ENCODE measurements at regions not wholly inside any gene's neighbourhood (a gene's known extent, or its start where the extent isn't known, plus 50 kb on each side); places are given as distances from the start of the nearest gene placed in this dataset.
A peak's percentile ranks its signal among the peaks of the same experiment; 100 is the strongest.
"Not testable (repeated sequence)": the region's sequence is repeated elsewhere in the genome, so short reads cannot be mapped to it uniquely, and the experiment has no call there.

DNA sequence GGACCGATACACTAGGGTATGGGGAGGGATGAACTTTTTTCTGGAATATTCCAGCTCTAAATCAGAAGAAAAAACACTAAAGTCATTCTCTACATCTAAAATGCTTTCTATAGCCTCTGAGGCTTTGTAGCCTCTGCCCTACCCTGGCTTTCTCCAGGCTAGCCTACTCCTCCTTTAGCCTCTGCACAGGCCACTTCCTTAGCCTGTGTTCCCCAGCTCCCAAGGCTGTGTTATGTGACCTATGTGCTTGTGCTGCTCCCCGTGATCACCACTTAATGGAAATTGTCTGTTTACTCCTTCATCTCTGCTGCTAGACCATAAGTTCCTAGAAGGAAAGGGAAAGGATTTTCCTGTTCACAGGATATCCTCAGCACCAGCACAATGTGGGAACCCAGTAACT is 92.8 kb downstream of the SEC16B start:
- Mint-ChIP-seq H3K27ac (ENCODE audit: unreplicated experiment) (peak overlapping the region; percentile 82), H3K9me3 (ENCODE audit: unreplicated experiment) (no peaks in the 10 kb centered on the region), H3K36me3 (ENCODE audit: low read depth, unreplicated experiment) (no peaks in the 10 kb centered on the region), H3K27me3 (ENCODE audit: unreplicated experiment) (peaks cover 3% of the 10 kb centered on the region), H3K4me1 (ENCODE audit: unreplicated experiment) (peaks cover 13% of the 10 kb centered on the region), H3K4me3 (ENCODE audit: unreplicated experiment) (no peak overlapping the region)
- TF ChIP-seq, protein P1, sequence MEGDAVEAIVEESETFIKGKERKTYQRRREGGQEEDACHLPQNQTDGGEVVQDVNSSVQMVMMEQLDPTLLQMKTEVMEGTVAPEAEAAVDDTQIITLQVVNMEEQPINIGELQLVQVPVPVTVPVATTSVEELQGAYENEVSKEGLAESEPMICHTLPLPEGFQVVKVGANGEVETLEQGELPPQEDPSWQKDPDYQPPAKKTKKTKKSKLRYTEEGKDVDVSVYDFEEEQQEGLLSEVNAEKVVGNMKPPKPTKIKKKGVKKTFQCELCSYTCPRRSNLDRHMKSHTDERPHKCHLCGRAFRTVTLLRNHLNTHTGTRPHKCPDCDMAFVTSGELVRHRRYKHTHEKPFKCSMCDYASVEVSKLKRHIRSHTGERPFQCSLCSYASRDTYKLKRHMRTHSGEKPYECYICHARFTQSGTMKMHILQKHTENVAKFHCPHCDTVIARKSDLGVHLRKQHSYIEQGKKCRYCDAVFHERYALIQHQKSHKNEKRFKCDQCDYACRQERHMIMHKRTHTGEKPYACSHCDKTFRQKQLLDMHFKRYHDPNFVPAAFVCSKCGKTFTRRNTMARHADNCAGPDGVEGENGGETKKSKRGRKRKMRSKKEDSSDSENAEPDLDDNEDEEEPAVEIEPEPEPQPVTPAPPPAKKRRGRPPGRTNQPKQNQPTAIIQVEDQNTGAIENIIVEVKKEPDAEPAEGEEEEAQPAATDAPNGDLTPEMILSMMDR (IDR thresholded peaks at IDR 0.05; ENCODE audit: unreplicated experiment): no peak
- no peak for DNase-seq (ENCODE audit: low spot score)

DNA sequence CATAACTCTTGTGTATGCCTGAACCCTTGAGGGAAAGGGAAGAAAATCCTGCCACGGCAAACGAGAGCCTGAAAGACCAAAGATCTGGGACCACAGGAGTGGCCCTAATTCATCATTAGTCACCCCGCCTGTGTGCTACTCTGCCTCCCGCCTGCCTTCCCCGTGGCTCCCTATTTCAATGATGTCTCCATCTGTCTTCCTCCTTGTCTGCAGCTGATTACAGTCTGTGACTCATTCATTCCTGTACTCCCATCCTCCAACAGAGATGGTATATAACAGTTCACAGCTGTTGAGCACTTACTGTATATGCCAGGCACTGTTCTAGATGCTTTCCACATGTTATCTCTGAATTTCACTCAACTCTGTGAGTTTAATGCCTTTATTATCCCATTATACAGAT is 96.6 kb downstream of the SEC16B start:
- peaks cover 8% of the 10 kb centered on the region for H3K4me1 Mint-ChIP-seq (ENCODE audit: unreplicated experiment)
- DNase-seq (ENCODE audit: low spot score): no peak
- no peak overlapping the region for H3K27ac Mint-ChIP-seq (ENCODE audit: unreplicated experiment)
- TF ChIP-seq, protein P1 (IDR thresholded peaks at IDR 0.05; ENCODE audit: unreplicated experiment): no peak
- no peaks in the 10 kb centered on the region for H3K36me3 Mint-ChIP-seq (ENCODE audit: low read depth, unreplicated experiment)
- H3K27me3 Mint-ChIP-seq (ENCODE audit: unreplicated experiment): no peaks in the 10 kb centered on the region
- H3K4me3 Mint-ChIP-seq (ENCODE audit: unreplicated experiment): no peak overlapping the region
- H3K9me3 Mint-ChIP-seq (ENCODE audit: unreplicated experiment): no peaks in the 10 kb centered on the region

DNA sequence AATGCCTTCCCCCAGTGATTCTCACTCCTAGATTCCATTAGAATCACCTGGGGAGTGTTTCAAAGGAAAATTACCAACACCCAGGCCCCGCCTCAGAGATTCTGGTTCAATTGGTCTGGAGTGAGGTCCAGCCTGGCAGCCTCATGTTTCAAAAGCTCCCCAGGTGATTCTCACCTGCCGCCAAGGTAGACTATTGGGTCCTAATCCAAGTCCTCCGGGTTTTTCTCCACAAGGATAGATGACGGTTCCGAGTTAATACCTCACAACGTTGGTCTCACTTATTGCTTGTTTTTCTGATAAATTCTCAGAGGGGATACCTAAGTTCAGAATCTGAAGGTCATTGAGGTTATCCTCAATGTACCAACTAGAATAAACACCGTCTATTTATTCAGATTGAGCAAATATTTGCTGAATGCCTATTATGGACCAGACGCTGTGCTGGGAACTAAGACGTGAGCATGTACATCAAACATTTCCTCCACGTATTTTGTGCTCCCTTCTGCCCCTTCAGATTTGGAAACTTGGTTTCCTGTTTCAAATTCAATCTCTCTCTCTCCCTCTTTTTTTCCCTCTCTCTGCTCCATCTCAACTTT is 97.5 kb downstream of the SEC16B start:
- TF ChIP-seq, protein P1 (IDR thresholded peaks at IDR 0.05; ENCODE audit: unreplicated experiment): no peak
- H3K4me1 Mint-ChIP-seq (ENCODE audit: unreplicated experiment): peaks cover 7% of the 10 kb centered on the region
- H3K27me3 Mint-ChIP-seq (ENCODE audit: unreplicated experiment): no peaks in the 10 kb centered on the region
- no peak overlapping the region for H3K27ac Mint-ChIP-seq (ENCODE audit: unreplicated experiment)
- no peaks in the 10 kb centered on the region for H3K36me3 Mint-ChIP-seq (ENCODE audit: low read depth, unreplicated experiment)
- DNase-seq (ENCODE audit: low spot score): no peak
- no peaks in the 10 kb centered on the region for H3K9me3 Mint-ChIP-seq (ENCODE audit: unreplicated experiment)
- no peak overlapping the region for H3K4me3 Mint-ChIP-seq (ENCODE audit: unreplicated experiment)

DNA sequence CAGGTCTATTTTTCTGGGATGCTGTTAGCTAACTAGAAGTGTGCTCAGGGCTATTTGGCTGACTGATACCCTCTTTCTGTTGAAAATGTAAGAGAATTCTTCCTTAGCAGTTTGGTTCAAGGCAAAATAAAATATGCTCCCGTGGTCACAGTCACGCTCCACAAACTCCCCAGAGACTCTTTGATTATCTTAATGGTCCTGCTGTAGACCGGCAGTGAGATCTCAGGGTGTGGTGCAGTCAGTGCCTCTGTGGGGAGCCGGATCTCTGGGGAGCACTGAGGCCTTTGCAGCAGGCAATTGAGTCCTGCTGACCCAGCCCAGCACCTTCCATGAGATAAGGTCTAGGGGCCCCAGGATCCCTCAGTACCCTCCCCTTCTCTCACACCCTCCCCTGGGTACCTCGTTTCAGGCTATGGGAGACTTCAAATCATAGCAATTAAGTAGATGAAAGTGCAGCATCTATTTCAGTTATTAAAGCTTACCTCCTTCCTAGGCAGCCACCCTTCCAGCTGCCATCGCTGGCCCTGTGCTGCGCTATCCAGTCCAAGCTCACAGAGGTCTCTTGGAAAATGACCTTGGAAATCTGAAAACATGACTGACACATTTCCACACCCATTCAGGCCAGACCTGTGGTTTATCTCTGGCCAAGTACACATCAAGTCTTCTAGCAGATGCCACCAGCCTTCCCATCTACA is 98.1 kb downstream of the SEC16B start:
- no peaks in the 10 kb centered on the region for H3K9me3 Mint-ChIP-seq (ENCODE audit: unreplicated experiment)
- H3K27me3 Mint-ChIP-seq (ENCODE audit: unreplicated experiment): no peaks in the 10 kb centered on the region
- H3K4me1 Mint-ChIP-seq (ENCODE audit: unreplicated experiment): peaks cover under 1% of the 10 kb centered on the region
- TF ChIP-seq, protein P1 (IDR thresholded peaks at IDR 0.05; ENCODE audit: unreplicated experiment): no peak
- no peaks in the 10 kb centered on the region for H3K36me3 Mint-ChIP-seq (ENCODE audit: low read depth, unreplicated experiment)
- DNase-seq (ENCODE audit: low spot score): no peak
- no peak overlapping the region for H3K4me3 Mint-ChIP-seq (ENCODE audit: unreplicated experiment)
- H3K27ac Mint-ChIP-seq (ENCODE audit: unreplicated experiment): no peak overlapping the region

- DNase-seq (ENCODE audit: low spot score): no peak
- Mint-ChIP-seq H3K4me3 (ENCODE audit: unreplicated experiment) (no peak overlapping the region), H3K36me3 (ENCODE audit: low read depth, unreplicated experiment) (no peaks in the 10 kb centered on the region), H3K27me3 (ENCODE audit: unreplicated experiment) (no peaks in the 10 kb centered on the region), H3K4me1 (ENCODE audit: unreplicated experiment) (no peaks in the 10 kb centered on the region), H3K9me3 (ENCODE audit: unreplicated experiment) (no peaks in the 10 kb centered on the region), H3K27ac (ENCODE audit: unreplicated experiment) (no peak overlapping the region)
- TF ChIP-seq, protein P1 (IDR thresholded peaks at IDR 0.05; ENCODE audit: unreplicated experiment): no peak
Observed at GRCh38 chr1:177869586-177869985, 100.3 kb downstream of the SEC16B start.

DNA sequence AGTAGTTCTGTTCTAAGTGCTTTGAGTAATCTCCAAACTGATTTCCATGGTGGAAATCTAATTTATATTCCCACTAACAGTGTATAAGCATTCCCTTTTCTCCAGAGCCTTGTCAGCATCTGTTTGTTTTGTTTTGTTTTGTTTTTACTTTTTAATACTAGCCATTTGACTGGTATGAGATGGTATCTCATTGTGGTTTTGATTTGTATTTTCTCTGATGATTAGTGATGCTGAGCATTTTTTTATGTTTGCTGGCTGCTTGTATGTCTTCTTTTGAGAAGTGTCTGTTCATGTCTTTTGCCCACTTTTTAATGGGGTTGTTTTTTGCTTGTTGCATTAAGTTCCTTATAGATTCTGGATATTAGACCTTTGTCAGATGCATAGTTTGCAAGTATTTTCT is 100.8 kb downstream of the SEC16B start:
- not testable (repeated sequence) for H3K36me3 Mint-ChIP-seq (ENCODE audit: low read depth, unreplicated experiment); H3K9me3 Mint-ChIP-seq (ENCODE audit: unreplicated experiment); DNase-seq (ENCODE audit: low spot score); H3K4me1 Mint-ChIP-seq (ENCODE audit: unreplicated experiment); H3K27me3 Mint-ChIP-seq (ENCODE audit: unreplicated experiment); H3K4me3 Mint-ChIP-seq (ENCODE audit: unreplicated experiment); H3K27ac Mint-ChIP-seq (ENCODE audit: unreplicated experiment)
